ENCODE measurements at regions not wholly inside any gene's neighbourhood (a gene's known extent, or its start where the extent isn't known, plus 50 kb on each side); places are given as distances from the start of the nearest gene placed in this dataset.

GRCh38 chr12:105754313-105754712 lies 384.4 kb downstream of the NUAK1 start:
- FAIRE-seq, result no peak

GRCh38 chr12:105756961-105757360 lies 381.8 kb downstream of the NUAK1 start:
- no peak for FAIRE-seq

DNA sequence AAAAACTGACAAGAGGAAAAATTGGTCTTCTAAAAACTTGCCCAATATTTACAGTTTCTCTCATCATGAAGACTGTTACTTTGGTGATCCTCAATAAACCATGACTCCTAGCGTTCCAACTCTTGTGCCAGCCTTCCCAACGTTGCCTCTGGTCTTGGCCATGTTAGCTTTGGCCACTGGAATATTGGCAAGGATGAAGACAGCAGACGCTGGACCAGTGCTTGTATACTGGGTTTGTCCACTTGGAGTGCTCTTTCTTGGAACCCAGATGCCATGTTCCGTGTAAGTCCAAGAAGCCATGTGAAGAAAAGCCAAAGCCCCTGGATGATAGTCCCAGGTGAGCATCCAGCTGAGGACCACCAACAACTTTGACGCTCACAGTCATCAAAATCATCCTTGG lies 379.6 kb downstream of the NUAK1 start:
- no peak for FAIRE-seq

DNA sequence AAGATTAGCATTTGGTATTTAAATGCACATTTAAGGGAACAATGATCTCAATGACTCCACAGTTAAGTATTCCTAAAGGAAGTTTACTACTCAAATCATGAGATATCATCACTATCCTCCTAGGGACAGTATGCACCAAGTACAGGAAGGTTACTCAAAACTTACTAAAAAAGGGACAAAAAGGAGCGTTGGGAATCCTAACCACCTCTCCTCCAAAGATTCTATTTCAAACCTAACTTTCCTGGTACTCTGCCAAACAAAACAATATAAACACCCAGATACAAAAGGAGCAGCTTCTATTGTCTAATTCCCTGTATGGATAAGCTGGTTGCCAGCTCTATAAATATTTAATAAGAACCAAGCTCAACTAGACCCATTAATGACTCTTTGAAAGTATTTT lies 377.7 kb downstream of the NUAK1 start:
- no peak for FAIRE-seq

DNA sequence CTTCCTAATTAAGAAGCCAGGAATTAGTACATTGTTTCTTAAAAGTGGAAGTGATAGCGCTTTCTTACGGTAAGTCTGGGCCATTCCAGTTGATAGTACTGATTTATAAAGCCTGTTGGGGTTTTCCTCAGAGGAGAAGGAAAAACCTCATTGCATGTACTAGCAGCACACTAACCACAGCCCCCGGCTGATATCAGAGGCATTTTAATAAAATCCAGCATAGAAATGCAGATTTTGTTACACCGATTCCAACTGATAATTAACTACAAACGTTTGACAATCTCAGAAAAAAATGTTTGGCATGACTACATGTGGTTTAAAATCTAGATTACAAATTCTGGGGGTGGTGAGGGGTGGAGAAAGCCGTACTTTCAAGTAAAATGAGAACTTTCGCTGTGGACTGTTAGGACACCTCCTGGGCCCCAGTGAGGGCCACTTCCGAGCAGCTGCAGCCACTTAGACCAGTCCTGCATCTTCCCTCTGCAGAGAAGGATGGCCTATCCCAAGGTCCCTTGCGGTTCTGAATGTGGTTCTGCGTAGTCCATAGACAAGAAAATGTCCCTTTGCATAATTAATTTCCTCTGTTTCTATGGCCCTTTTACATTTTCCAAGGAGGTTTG lies 374.4 kb downstream of the NUAK1 start:
- no peak for FAIRE-seq

DNA sequence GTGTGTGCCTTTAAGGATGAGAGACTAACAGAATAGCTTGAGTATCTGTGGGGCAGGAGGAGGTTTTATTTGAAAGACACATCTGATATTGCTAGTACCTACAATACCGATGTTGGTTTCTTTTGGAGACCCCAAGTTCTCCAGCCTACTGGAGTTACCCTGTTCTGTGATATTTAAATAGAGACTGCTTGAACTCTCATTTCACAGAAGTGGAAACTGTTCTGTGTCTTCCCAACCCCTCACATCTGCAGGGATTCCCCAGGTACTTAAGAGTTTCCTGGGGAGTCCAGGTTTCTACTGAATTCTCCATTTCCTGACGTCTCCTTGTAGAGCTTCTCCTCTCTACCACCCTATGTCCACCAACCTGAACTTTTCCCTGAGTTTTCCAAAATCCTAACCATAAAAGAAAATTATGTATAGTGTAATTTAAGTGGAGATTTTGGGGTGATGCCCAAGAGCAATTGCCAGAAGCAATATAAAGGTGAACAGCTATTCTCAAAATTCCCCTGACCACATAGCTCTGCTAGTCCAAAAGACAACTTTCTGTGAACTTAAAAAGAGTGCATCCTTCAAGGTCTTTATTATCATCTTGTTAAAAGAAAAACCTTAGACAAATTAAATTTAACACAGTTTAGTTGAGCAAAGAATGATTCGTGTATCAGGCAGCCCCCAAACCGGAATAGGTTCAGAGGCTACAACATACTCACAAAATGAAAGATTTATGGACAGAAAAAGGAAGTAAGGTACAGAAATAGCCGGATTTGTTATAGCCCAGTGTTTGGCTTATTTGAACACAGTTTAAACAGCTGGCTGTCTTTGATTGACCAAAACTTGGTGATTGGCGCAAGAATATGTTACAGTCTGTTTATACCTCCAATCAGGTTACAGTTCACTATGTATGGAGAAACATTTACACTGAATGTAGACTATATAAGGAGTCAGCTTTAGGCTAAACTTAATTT lies 373.4 kb downstream of the NUAK1 start:
- no peak for FAIRE-seq

GRCh38 chr12:105766029-105766428 lies 372.7 kb downstream of the NUAK1 start:
- FAIRE-seq, result no peak

DNA sequence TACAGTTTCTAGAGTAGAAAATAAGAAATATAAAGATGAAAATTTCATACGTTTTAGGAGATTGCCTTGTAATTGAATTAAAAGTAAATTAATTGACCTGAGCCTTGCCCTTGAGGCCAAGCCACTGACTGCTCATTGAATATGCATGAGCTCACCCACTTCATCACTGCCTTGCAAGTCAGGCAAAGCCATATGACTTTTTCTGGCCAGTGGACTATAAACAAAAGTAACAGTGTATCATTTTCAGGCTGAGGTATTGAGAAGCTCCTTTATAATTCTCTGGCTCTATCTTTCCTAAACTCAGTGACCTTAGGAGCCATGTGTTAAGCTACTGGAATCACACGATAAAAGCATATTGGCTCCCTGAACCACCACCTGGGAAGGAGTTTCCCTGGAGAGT lies 369.3 kb downstream of the NUAK1 start:
- FAIRE-seq, result no peak

DNA sequence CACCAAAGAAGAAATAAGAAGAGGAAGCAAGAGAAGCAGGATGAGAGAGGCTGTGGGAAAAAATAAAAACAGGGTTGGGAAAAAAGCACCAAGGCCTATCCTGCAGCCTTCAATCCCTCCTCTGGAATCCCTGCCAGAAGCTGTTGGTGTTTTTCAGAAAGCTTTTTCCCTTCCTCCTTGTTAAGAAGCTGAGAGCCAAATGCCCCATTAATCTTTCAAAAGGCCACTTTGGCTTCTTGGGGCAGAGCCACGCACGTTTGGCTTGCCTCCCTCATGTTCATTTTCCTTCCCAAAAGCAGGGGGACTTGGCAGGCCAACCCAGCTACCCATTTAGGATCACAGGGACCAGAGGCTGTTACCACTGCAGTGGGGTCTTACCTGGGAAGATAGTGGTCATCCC lies 365.3 kb downstream of the NUAK1 start:
- FAIRE-seq, result no peak

GRCh38 chr12:105774037-105774436 lies 364.7 kb downstream of the NUAK1 start:
- no peak for FAIRE-seq

DNA sequence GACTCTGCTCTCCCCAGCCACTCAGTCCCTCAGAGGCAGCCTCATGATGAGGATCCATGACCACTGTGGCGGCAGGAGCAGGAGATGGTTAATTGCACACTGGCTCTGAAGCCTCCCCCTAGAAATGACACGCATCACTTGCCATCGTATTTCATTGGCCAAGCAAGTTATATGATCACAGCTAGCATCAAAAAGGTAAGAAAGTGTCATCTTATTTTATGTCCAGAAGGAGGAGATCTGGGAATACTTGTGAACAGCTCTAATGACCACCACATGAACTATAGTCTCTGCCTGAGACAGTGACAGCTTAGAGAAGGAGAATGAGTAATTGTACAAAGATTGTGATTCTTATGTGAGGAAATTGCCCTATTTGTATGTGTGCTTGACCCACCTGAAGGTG lies 363.4 kb downstream of the NUAK1 start:
- no peak for FAIRE-seq

DNA sequence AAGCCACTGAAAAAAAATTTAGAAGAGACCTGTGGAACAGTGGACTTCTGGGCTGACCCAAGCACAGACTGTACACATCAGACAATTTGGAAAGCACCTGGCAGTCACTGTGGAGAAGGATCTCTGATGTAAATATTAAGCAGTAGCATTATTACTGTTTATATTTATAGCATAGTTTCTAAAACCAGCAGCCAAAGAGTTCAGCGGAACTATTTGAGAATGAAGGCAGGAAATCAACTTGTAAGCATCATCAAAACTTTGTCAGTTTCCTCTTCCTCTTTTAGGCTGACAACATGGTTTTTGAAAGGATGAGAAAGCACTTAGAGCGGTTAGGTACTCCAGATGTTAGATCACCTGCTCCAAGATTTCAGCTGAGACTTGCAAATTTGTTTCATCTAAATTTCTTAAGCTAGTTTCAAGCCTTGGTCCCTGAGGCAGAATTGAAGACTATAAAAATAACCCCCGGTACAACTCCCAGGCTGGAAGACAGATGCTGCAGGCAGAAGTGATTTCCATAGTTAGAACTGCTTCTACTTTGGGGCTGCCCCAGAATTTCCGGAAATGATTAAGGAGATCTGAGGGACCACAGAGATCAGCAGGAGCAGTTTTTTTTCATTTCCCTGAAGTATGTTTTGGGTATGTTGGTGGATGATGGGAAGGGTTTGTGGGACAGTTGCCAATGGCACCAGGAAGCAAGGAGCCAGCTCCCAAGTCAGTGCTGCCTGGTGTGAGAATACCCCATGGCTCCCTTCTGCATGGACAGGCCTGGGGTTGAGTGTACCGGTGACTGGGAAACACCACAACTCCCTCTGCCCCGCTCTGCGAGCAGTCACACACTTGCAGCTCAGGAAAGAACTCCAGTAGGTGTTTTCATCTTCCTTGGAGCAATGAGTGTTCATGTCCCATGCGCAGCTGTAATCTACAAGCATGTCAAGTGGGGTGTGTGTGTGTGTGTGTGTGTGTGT lies 354.5 kb downstream of the NUAK1 start:
- FAIRE-seq, result no peak

DNA sequence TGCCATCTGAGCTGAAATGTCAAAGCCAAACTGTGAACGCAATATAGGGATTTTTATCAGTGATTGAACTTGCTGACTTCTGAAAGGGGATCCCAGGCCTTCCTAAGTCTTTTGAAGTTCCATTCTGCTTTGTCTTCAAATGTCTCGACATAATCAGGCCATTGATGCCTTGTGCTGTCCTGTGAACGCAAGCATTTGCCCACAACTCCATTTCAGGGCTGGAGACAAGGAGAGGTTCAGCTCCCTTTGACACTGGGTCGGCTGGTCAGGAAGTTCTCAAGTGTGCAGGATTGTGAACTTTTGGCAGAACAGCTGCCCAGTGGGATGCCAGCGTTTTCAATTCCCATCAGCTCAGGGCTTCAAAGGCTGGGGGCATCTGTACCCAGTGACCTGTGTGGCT lies 345.3 kb downstream of the NUAK1 start:
- FAIRE-seq, result no peak

DNA sequence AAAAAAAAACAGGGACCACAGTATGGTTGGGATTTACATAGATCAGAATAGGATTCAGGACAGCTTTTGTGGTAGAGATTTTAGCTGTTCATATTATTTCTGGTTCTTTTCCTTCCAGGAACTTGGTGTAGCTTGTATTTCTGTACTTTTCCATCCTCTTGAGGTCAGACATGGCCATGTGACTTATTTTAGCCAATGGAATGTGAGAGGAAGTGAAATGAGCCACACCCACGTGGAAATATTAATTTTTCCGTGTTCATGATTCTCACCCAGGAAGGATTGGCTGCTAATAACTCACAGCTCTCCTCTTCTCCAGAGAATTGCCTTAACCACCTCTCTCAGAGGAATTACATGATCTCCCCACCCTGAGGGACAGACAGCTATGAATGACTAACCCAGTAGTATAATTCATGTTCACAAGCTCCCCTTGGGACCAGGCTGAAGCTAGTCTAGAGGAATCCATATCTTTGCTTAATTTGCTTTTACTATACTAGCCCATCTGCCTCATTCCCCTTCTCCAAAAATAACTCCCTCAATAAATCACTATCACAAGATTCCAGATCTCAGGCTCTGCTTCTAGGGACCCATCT lies 340.4 kb downstream of the NUAK1 start:
- FAIRE-seq, result no peak

DNA sequence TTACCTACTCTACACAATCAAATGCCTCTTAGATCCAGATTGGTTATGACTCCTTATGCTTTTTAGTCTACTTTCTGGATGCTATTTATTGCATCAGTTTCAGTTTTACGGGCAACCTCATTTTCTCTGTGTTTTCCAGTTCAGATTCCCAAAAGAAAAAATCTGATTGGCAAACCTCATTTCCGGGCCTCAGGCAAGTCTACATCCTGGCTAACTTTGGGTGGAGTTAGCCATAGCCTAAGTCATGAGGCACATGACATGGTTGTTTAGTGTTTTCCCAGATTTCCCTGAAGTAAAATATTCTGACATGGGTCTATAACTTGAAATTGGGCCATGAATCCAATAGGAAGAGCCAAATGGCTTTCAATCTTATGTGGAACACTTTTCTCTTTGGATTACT lies 339.7 kb downstream of the NUAK1 start:
- FAIRE-seq, result no peak

- no peak for FAIRE-seq
These were observed 337.4 kb downstream of the NUAK1 start for GRCh38 chr12:105801351-105801750.

DNA sequence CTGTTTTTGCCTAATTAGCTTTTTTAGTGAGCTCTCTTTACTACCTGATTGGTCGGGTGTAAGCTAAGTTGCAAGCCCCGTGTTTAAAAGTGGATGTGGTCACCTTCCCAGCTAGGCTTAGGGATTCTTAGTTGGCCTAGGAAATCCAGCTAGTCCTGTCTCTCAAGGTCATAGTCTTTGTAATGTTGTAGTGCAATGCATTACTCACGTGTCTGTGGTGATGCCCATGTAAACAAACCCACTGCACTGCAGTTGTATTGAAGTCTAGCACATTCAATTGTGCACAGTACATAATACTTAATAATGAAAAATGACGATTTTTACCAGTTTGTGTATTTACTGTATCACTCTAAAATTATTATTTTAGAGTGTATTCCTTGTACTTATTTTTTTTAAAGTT lies 335.5 kb downstream of the NUAK1 start:
- no peak for FAIRE-seq

- no peak for FAIRE-seq
These were observed 334.0 kb downstream of the NUAK1 start for GRCh38 chr12:105804591-105805265.

GRCh38 chr12:105805730-105806399 lies 332.9 kb downstream of the NUAK1 start:
- FAIRE-seq, result no peak

DNA sequence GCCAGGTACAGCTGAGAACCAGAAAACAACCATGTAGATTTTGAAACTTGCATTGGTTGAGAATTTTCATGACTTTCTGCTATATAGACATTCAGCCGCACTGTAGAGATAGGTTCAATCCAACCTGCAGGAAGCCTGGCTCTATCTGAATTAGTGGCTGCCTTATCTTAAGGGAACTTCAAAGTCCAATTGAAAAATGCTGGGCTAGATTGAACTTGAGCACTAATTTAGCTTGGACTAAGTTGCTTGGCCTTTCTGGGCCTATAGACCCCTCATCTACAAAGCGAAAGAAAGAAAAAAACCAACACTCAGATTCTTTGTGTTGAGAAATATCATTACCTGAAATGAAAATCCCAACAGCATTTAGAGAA lies 332.4 kb downstream of the NUAK1 start:
- FAIRE-seq, result no peak

DNA sequence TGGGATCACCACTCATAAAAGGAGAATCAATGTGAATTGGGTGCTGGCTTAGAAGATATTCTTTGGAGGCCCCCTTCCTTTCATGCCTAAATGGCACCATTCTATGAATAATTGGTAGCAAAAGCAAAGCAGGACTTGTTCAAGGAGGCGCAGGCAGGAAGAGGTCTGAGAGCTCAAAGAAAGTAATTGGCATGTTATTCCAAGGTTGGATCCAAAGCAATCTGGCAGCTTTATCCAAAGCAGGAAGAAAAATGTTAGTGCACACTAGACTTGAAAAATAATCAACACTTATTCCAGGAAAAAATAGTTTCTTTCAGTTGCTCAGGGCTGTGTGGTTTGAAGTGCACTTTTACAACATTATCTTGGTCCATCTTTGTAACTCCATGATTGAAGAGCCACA lies 326.4 kb downstream of the NUAK1 start:
- no peak for FAIRE-seq

DNA sequence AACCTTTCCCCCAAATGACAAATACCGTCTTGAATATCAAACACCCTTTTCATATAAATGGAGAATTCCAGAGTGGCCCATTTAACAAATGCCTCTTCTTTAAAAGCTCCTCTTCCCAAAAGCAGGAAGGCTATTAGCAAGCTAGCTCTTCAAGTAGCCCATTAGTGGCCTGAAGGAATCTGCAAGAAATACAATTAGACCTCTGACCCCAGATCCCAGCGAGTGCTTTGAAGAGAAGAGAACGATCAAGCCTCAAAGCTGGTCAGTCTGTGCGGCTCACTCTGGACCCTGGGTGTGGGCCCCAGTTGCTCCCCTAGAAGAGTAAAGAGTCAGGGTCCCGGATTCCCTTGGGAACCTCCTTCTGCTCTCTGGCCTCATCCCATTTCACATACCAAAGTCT lies 325.6 kb downstream of the NUAK1 start:
- no peak for FAIRE-seq
